Spleen (tissue), 7 donors: ENCODE measurements at regions not wholly inside any gene's neighbourhood (a gene's known extent, or its start where the extent isn't known, plus 50 kb on each side); places are given as distances from the start of the nearest gene placed in this dataset.

Experiments used
- POLR2A ChIP-seq, 3 donors: fragments of 450-650 bp; IDR thresholded peaks; one replicate each; pipeline ENCODE4 v1.5.1; 2017; ENCODE audit warnings: antibody characterized with exemption in 3 of 3, mild to moderate bottlenecking in 1 of 3
- POLR2AphosphoS5 ChIP-seq, 3 donors: sonication (generic); formaldehyde crosslinking; IDR thresholded peaks; one replicate each; pipeline ENCODE4 v1.5.1; 2017; ENCODE audit warnings: antibody characterized with exemption in 3 of 3
- TF ChIP-seq, protein P1 (sequence below), 11 experiments: fragments of 200-600 bp in 7 of 11; fragments of 450-650 bp in 4 of 11; sonication (generic) in 4 of 11; IDR thresholded peaks in 8 of 11; conservative IDR thresholded peaks in 3 of 11; 1 replicate in 7 of 11; 2 replicates in 4 of 11; pipeline versions ENCODE4 v1.4.0 to v1.8.0; 2016 to 2021; ENCODE audit warnings: antibody characterized with exemption in 11 of 11, inconsistent platforms in 4 of 11, mild to moderate bottlenecking in 1 of 11
- donor health status: DM: no; HTN: no; CAD: no; lungs with moderate emphysema.
- donor health status: DM: no; HTN: no; CAD: no.
- donor health status: DM: no; HTN: no; CAD: no.

DNA sequence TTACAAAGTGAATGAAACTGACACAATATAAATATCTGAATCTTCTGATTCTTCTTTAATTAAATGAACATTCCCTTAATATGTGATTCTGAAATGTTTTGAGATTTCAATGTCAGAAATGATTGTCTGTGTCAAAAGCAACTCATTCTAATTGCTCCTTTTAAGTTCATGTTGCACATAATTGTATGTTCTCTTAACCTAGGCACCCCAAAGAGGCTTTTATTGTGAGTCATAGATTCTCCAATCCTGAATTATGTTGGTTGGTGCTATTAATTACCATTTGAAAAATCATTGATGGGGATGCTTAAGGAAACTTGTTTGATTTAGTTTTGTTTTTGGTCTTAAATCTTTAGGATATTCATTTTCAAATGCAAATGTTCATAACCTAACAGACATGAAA, 829.7 kb upstream of the CITED2 start:
- TF ChIP-seq POLR2AphosphoS5 (IDR thresholded peaks at IDR 0.05), result no peak
- TF ChIP-seq, protein P1, sequence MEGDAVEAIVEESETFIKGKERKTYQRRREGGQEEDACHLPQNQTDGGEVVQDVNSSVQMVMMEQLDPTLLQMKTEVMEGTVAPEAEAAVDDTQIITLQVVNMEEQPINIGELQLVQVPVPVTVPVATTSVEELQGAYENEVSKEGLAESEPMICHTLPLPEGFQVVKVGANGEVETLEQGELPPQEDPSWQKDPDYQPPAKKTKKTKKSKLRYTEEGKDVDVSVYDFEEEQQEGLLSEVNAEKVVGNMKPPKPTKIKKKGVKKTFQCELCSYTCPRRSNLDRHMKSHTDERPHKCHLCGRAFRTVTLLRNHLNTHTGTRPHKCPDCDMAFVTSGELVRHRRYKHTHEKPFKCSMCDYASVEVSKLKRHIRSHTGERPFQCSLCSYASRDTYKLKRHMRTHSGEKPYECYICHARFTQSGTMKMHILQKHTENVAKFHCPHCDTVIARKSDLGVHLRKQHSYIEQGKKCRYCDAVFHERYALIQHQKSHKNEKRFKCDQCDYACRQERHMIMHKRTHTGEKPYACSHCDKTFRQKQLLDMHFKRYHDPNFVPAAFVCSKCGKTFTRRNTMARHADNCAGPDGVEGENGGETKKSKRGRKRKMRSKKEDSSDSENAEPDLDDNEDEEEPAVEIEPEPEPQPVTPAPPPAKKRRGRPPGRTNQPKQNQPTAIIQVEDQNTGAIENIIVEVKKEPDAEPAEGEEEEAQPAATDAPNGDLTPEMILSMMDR (IDR thresholded peaks at IDR 0.05 in 8 of 11, conservative IDR thresholded peaks at IDR 0.05 in 3 of 11), result no peak
- TF ChIP-seq POLR2A (IDR thresholded peaks at IDR 0.05), result no peak
